Colonic mucosa (tissue), 4 donors: ENCODE measurements at regions not wholly inside any gene's neighbourhood (a gene's known extent, or its start where the extent isn't known, plus 50 kb on each side); places are given as distances from the start of the nearest gene placed in this dataset.

Source experiments
- DNase-seq: peaks from one replicate; pipeline ENCODE4 v3.0.0-alpha.2; 2020
- H3K27ac ChIP-seq: fragments of 200-600 bp; one replicate; pipeline ENCODE4 v1.8.0; 2021
- H3K27me3 ChIP-seq: fragments of 200-600 bp; one replicate; pipeline ENCODE4 v1.8.0; 2021
- H3K36me3 ChIP-seq: fragments of 200-600 bp; one replicate; pipeline ENCODE4 v1.8.0; 2021
- H3K4me1 ChIP-seq: fragments of 200-600 bp; one replicate; pipeline ENCODE4 v1.8.0; 2021; ENCODE audit warnings: mild to moderate bottlenecking
- H3K4me3 ChIP-seq: fragments of 200-600 bp; one replicate; pipeline ENCODE4 v1.8.0; 2021
- H3K9ac ChIP-seq, 2 donors: one replicate each; pipeline ENCODE4 v1.7.0; 2013; ENCODE audit warnings: control low read depth in 2 of 2, low read depth in 2 of 2, low read length in 2 of 2
- H3K9me3 ChIP-seq: fragments of 200-600 bp; one replicate; pipeline ENCODE4 v1.8.0; 2021
- intact Hi-C: fragments of 100-400 bp; cut with DNase I; formaldehyde crosslinking; loops from one replicate; pipeline ENCODE4 v1.14.1; 2022
- TF ChIP-seq, protein P1 (sequence below): fragments of 200-600 bp; IDR thresholded peaks from one replicate; pipeline ENCODE4 v1.8.0; 2022; ENCODE audit warnings: antibody characterized with exemption, mild to moderate bottlenecking
- donor health status: healthy.
- donor health status: DM: no; HTN: no; CAD: no.
- donor health status: DM: no; HTN: no; CAD: no.

DNA sequence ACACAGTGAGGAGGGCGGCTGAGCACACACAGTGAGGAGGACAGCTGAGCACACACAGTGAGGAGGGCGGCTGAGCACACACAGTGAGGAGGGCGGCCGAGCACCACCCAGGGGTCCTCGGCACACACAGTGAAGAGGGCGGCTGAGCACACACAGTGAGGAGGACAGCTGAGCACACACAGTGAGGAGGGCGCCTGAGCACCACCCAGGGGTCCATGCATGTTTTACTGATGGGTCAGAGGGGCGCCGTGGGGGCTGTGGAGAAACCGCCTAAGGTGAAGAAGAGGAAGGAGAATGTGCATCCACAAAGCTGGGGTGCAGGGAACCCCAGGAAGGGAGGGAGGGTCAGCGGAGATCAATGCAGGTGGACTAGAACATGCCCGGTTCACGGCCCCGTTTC lies 461.8 kb downstream of the BRD1 start:
- no peaks in the 10 kb centered on the region for H3K4me1 ChIP-seq
- TF ChIP-seq, protein P1, sequence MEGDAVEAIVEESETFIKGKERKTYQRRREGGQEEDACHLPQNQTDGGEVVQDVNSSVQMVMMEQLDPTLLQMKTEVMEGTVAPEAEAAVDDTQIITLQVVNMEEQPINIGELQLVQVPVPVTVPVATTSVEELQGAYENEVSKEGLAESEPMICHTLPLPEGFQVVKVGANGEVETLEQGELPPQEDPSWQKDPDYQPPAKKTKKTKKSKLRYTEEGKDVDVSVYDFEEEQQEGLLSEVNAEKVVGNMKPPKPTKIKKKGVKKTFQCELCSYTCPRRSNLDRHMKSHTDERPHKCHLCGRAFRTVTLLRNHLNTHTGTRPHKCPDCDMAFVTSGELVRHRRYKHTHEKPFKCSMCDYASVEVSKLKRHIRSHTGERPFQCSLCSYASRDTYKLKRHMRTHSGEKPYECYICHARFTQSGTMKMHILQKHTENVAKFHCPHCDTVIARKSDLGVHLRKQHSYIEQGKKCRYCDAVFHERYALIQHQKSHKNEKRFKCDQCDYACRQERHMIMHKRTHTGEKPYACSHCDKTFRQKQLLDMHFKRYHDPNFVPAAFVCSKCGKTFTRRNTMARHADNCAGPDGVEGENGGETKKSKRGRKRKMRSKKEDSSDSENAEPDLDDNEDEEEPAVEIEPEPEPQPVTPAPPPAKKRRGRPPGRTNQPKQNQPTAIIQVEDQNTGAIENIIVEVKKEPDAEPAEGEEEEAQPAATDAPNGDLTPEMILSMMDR, result no peak
- H3K27ac ChIP-seq, result no peak overlapping the region
- no peak overlapping the region for H3K9ac ChIP-seq
- intact Hi-C loops, result no loop called here
- no peak overlapping the region for H3K4me3 ChIP-seq
- H3K27me3 ChIP-seq, result no peaks in the 10 kb centered on the region
- H3K36me3 ChIP-seq, result no peaks in the 10 kb centered on the region
- DNase-seq, result peak; percentile 4
- no peaks in the 10 kb centered on the region for H3K9me3 ChIP-seq

DNA sequence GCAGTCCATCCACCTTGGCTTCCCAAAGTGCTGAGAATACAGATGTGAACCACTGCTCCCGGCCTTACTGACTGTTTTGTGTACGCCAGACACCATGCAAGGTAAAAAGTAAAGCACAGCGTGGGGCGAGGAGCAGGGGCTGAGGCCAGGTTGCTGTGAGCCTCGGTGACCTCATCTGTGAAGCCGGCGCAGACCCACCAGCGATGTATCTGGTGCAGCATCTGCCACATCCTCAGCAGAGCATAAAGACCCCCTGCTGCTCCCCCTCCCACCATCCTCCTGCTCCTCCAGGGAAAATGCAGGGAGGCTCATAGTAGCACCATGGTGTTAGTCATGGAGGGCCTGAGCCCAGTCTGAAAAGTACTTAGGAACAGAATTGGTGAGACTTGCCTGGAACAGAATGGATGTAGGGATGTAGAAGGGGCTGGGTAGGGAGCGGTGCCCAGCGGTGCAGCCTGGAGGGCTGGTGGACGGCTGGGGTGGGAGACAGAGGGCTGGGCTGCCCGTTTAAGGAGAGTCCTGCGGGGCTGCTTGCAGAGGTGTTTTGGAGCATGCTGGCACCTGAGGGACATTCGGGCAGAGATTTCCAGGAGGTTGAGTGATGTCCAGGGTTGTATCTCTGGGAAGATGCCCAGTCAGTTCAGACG lies 462.4 kb downstream of the BRD1 start:
- Histone ChIP-seq H3K27me3 (no peaks in the 10 kb centered on the region), H3K9me3 (no peaks in the 10 kb centered on the region), H3K27ac (no peak overlapping the region), H3K36me3 (no peaks in the 10 kb centered on the region), H3K4me1 (no peaks in the 10 kb centered on the region), H3K4me3 (no peak overlapping the region), H3K9ac (no peak overlapping the region)
- DNase-seq, result peak; percentile 5
- intact Hi-C loops, result no loop called here
- TF ChIP-seq, protein P1, result no peak

DNA sequence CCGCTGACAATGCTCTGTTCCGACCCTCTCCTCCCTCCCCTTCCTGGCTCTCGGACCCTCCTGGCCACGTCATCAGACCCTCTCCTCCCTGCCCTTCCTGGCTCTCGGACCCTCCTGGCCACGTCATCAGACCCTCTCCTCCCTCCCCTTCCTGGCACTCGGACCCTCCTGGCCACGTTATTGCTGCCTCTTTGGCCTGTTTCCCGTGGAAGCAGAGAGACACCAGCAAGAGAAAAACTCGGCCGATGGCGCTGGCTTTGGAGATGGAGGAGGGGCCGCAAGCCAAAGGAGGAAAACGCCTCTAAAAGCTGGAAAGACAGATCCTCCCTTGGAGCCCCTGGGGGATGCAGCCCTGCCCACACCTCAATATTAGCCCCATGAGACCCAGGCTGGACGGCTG lies 463.3 kb downstream of the BRD1 start:
- no peaks in the 10 kb centered on the region for H3K27me3 ChIP-seq
- no peaks in the 10 kb centered on the region for H3K4me1 ChIP-seq
- H3K4me3 ChIP-seq, result no peak overlapping the region
- no peak overlapping the region for H3K9ac ChIP-seq
- H3K27ac ChIP-seq, result no peak overlapping the region
- TF ChIP-seq, protein P1, result no peak
- intact Hi-C loops, result no loop called here
- peak; percentile 8 for DNase-seq
- no peaks in the 10 kb centered on the region for H3K36me3 ChIP-seq
- H3K9me3 ChIP-seq, result no peaks in the 10 kb centered on the region

DNA sequence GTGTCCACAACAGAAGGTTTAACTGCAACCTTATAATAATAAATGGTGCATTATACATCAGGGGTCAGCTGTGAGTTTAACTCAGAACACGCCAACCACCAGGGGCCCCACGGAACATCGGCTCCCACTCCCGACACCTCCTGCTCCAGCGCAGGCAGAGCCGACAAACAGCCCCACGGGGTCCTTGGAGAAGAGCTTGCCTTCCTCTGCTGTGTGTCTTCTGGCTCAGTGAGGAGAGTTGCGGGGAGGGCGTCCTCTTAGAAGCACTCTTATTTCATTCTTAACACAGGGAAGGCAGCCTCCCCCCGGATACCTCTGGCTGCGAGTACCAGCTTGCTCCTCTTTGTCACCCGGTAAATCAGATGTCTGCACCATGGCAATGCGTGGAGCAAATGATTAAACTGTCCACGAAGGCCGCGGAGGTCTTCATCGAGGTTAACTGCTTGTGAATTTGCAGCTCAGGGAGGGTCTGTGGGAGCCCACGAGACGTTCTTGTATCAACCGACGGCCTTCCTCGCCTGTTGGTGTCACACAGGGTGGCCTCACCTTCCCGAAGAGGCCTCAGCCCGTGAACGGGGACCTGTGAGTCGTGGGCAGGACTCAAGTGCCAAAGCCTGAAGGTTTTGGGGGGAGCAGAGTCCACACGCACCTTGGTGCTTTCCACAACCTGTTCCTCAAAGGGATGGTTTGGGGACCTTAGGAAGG lies 464.0 kb downstream of the BRD1 start:
- no peaks in the 10 kb centered on the region for H3K27me3 ChIP-seq
- no peaks in the 10 kb centered on the region for H3K4me1 ChIP-seq
- no peaks in the 10 kb centered on the region for H3K9me3 ChIP-seq
- H3K4me3 ChIP-seq, result no peak overlapping the region
- TF ChIP-seq, protein P1, result no peak
- H3K9ac ChIP-seq, result no peak overlapping the region
- no peaks in the 10 kb centered on the region for H3K36me3 ChIP-seq
- peak; percentile 4 for DNase-seq
- H3K27ac ChIP-seq, result no peak overlapping the region
- intact Hi-C loops, result no loop called here

DNA sequence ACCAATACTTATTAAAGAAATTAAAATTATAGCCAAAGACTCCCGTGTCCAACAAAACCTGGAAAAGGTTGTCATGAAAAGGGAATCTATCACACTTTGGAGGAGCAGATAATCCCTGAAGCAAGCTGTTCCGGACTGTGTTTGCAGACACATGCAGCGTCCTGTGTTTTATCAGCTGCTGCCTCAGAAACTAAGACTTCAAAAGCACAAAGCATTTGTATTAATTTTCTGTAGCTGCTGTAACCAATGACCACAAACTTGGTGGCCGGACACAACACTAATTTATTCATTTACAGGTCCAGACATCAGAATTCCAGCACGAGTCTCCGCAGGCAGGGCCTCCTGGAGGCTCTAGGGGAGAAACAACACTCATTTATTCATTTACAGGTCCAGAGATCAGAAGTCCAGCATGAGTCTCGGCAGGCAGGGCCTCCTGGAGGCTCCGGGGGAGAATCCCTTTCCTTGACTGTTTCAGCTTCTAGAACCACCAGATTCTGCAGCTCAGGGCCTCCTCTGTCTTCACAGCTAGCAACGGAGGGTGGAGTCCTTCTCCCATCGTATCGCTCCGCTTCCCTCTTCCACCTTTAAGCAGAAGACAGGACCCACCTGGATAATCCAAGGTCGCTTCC lies 465.3 kb downstream of the BRD1 start:
- Histone ChIP-seq H3K27me3 (no peaks in the 10 kb centered on the region), H3K27ac (no peak overlapping the region), H3K36me3 (no peaks in the 10 kb centered on the region), H3K9me3 (no peaks in the 10 kb centered on the region), H3K4me1 (no peaks in the 10 kb centered on the region), H3K9ac (no peak overlapping the region), H3K4me3 (no peak overlapping the region)
- TF ChIP-seq, protein P1, result no peak
- peak; percentile 0 for DNase-seq
- intact Hi-C loops, result no loop called here
